Endothelial cell of umbilical vein (primary cell): ENCODE measurements at regions not wholly inside any gene's neighbourhood (a gene's known extent, or its start where the extent isn't known, plus 50 kb on each side); places are given as distances from the start of the nearest gene placed in this dataset.

Source experiments
- CTCF ChIP-seq, 2 donors: IDR thresholded peaks; 1 replicate in 1 of 2; 2 replicates in 1 of 2; pipeline ENCODE4 v1.5.1; 2011; ENCODE audit warnings: low read length in 2 of 2, mild to moderate bottlenecking in 2 of 2, moderate library complexity in 2 of 2, control low read depth in 1 of 2, inconsistent platforms in 1 of 2, low read depth in 1 of 2; ENCODE audit not compliant: insufficient read depth in 1 of 2; ENCODE audit errors: extremely low read depth in 1 of 2
- EZH2 ChIP-seq: IDR thresholded peaks from 2 replicates; pipeline ENCODE4 v1.6.1; 2012; ENCODE audit warnings: borderline replicate concordance, low read depth, mild to moderate bottlenecking, moderate library complexity, low read length, inconsistent platforms; ENCODE audit not compliant: severe bottlenecking
- MAX ChIP-seq: IDR thresholded peaks from 2 replicates; pipeline ENCODE4 v1.6.1; 2011; ENCODE audit not compliant: insufficient read depth, insufficient read length
- MYC ChIP-seq: IDR thresholded peaks from one replicate; pipeline ENCODE4 v1.6.1; 2011; ENCODE audit warnings: mild to moderate bottlenecking, low read depth, low read length
- POLR2A ChIP-seq: IDR thresholded peaks from 2 replicates; pipeline ENCODE4 v1.6.1; 2012; ENCODE audit warnings: low read depth, mild to moderate bottlenecking, control low read depth, low read length

GRCh38 chr4:130403221-130403620 is 1307.3 kb downstream of the C4orf33 start:
- TF ChIP-seq CTCF (IDR thresholded peaks at IDR 0.05; ENCODE audit: extremely low read depth in 1 of 2, insufficient read depth in 1 of 2, low read depth in 1 of 2, low read length in 2 of 2) (no peak), MAX (no peak), POLR2A (no peak), EZH2 (no peak), MYC (no peak)
